ENCODE measurements at regions not wholly inside any gene's neighbourhood (a gene's known extent, or its start where the extent isn't known, plus 50 kb on each side); places are given as distances from the start of the nearest gene placed in this dataset.

- TF ChIP-seq CTCF (IDR thresholded peaks at IDR 0.05) (no peak), POLR2AphosphoS5 (IDR thresholded peaks at IDR 0.05) (no peak)
Observed at GRCh38 chr10:78458983-78459638, 425.4 kb downstream of the RPS24 start.
